ENCODE measurements at regions not wholly inside any gene's neighbourhood (a gene's known extent, or its start where the extent isn't known, plus 50 kb on each side); places are given as distances from the start of the nearest gene placed in this dataset.

GRCh38 chr5:54632131-54632701 is 114.7 kb downstream of the SNX18 start:
- Histone ChIP-seq H3K4me3 (no peak overlapping the region), H3K27me3 (no peaks in the 10 kb centered on the region), H3K36me3 (no peaks in the 10 kb centered on the region), H3K9me3 (ENCODE audit: low read depth) (no peaks in the 10 kb centered on the region), H3K27ac (no peak overlapping the region), H3K4me1 (ENCODE audit: low read depth) (no peaks in the 10 kb centered on the region)
- no peak for TF ChIP-seq CTCF (IDR thresholded peaks at IDR 0.05; ENCODE audit: low read depth, low read length)
- peak in 1 of 2 donors; percentile 59 for DNase-seq (ENCODE audit: low read depth in 1 of 2, low spot score in 1 of 2)

GRCh38 chr5:54630738-54631359 is 113.3 kb downstream of the SNX18 start:
- H3K27me3 ChIP-seq = no peaks in the 10 kb centered on the region
- H3K4me3 ChIP-seq = no peak overlapping the region
- no peaks in the 10 kb centered on the region for H3K36me3 ChIP-seq
- H3K9me3 ChIP-seq (ENCODE audit: low read depth) = no peaks in the 10 kb centered on the region
- DNase-seq (ENCODE audit: low read depth in 1 of 2, low spot score in 1 of 2) = peak in 1 of 2 donors; percentile 44
- no peak for TF ChIP-seq CTCF (IDR thresholded peaks at IDR 0.05; ENCODE audit: low read depth, low read length)
- H3K27ac ChIP-seq = no peak overlapping the region
- no peaks in the 10 kb centered on the region for H3K4me1 ChIP-seq (ENCODE audit: low read depth)

GRCh38 chr5:54629115-54629514 is 111.6 kb downstream of the SNX18 start:
- TF ChIP-seq CTCF (IDR thresholded peaks at IDR 0.05; ENCODE audit: low read depth, low read length) = no peak
- no peaks in the 10 kb centered on the region for H3K27me3 ChIP-seq
- no peaks in the 10 kb centered on the region for H3K9me3 ChIP-seq (ENCODE audit: low read depth)
- no peaks in the 10 kb centered on the region for H3K4me1 ChIP-seq (ENCODE audit: low read depth)
- H3K27ac ChIP-seq = no peak overlapping the region
- H3K4me3 ChIP-seq = no peak overlapping the region
- H3K36me3 ChIP-seq = no peaks in the 10 kb centered on the region
- DNase-seq (ENCODE audit: low read depth in 1 of 2, low spot score in 1 of 2) = no peak

- Histone ChIP-seq H3K36me3 (no peaks in the 10 kb centered on the region), H3K4me1 (ENCODE audit: low read depth) (no peaks in the 10 kb centered on the region), H3K9me3 (ENCODE audit: low read depth) (no peaks in the 10 kb centered on the region), H3K27ac (no peak overlapping the region), H3K4me3 (no peak overlapping the region), H3K27me3 (no peaks in the 10 kb centered on the region)
- no peak for DNase-seq (ENCODE audit: low read depth in 1 of 2, low spot score in 1 of 2)
- no peak for TF ChIP-seq CTCF (IDR thresholded peaks at IDR 0.05; ENCODE audit: low read depth, low read length)
Observed at GRCh38 chr5:54628050-54628449, 110.5 kb downstream of the SNX18 start.

- Histone ChIP-seq H3K4me1 (ENCODE audit: low read depth) (no peaks in the 10 kb centered on the region), H3K27me3 (no peaks in the 10 kb centered on the region), H3K36me3 (no peaks in the 10 kb centered on the region), H3K9me3 (ENCODE audit: low read depth) (no peaks in the 10 kb centered on the region), H3K4me3 (no peak overlapping the region), H3K27ac (no peak overlapping the region)
- no peak for TF ChIP-seq CTCF (IDR thresholded peaks at IDR 0.05; ENCODE audit: low read depth, low read length)
- DNase-seq (ENCODE audit: low read depth in 1 of 2, low spot score in 1 of 2) = no peak
Observed at GRCh38 chr5:54626407-54626806, 108.8 kb downstream of the SNX18 start.

Data from cardiac muscle cell (in vitro differentiated cells and primary cell).